AG04450 (cell line): ENCODE measurements at regions not wholly inside any gene's neighbourhood (a gene's known extent, or its start where the extent isn't known, plus 50 kb on each side); places are given as distances from the start of the nearest gene placed in this dataset.

ENCODE experiments used
- CTCF ChIA-PET: fragments of 300-600, 350-600 bp; formaldehyde crosslinking; extraction: SDS; loops from one replicate; lab custom pipeline; 2022; ENCODE audit warnings: antibody characterized with exemption, inconsistent platforms; lab: Charles Lee
- POLR2A ChIA-PET: fragments of 350-600 bp; formaldehyde crosslinking; extraction: SDS; loops from one replicate; lab custom pipeline; 2021; ENCODE audit warnings: antibody characterized with exemption, inconsistent platforms; lab: Yijun Ruan, JAX
- DNase-seq: peaks from one replicate; pipeline ENCODE4 v3.0.0-alpha.2; 2011; ENCODE audit warnings: low read depth, low spot score
- H3K27ac ChIP-seq: one replicate; pipeline ENCODE4 v1.5.1; 2012; ENCODE audit warnings: low read depth, low read length, control low read depth
- H3K27me3 ChIP-seq: one replicate; pipeline ENCODE4 v1.6.0; 2012; ENCODE audit warnings: low read length; ENCODE audit not compliant: control insufficient read depth, insufficient read depth
- H3K4me3 ChIP-seq: 2 replicates; pipeline ENCODE4 v1.5.1; 2011; ENCODE audit warnings: mild to moderate bottlenecking, low read depth, low read length, control low read depth
- H3K9me3 ChIP-seq: 2 replicates; pipeline ENCODE4 v1.5.1; 2012; ENCODE audit warnings: low read length; ENCODE audit not compliant: control insufficient read depth, insufficient read depth
- CTCF ChIP-seq: IDR thresholded peaks from 2 replicates; pipeline ENCODE4 v1.5.1; 2011; ENCODE audit warnings: low read depth, low read length, control low read depth, inconsistent platforms

- Histone ChIP-seq H3K27me3 (no peaks in the 10 kb centered on the region), H3K4me3 (no peak overlapping the region), H3K9me3 (no peaks in the 10 kb centered on the region), H3K27ac (no peak overlapping the region)
- CTCF ChIA-PET = no interaction called here
- POLR2A ChIA-PET = no interaction called here
- no peak for DNase-seq
- TF ChIP-seq CTCF = no peak
These were observed 60.6 kb upstream of the SYK start for GRCh38 chr9:90741036-90741435.

GRCh38 chr9:90737742-90738141, 63.9 kb upstream of the SYK start:
- Histone ChIP-seq H3K27me3 (no peaks in the 10 kb centered on the region), H3K27ac (no peak overlapping the region), H3K4me3 (no peak overlapping the region), H3K9me3 (no peaks in the 10 kb centered on the region)
- DNase-seq = no peak
- ChIA-PET POLR2A (no interaction called here), CTCF (no interaction called here)
- TF ChIP-seq CTCF = no peak

- Histone ChIP-seq H3K27me3 (no peaks in the 10 kb centered on the region), H3K4me3 (no peak overlapping the region), H3K9me3 (no peaks in the 10 kb centered on the region), H3K27ac (no peak overlapping the region)
- CTCF ChIA-PET = no interaction called here
- no peak for TF ChIP-seq CTCF
- POLR2A ChIA-PET = no interaction called here
- no peak for DNase-seq
These were observed 65.7 kb upstream of the SYK start for GRCh38 chr9:90735952-90736351.

- no peak overlapping the region for H3K4me3 ChIP-seq
- POLR2A ChIA-PET = no interaction called here
- no peak overlapping the region for H3K27ac ChIP-seq
- DNase-seq = no peak
- no peak for TF ChIP-seq CTCF
- H3K27me3 ChIP-seq = no peaks in the 10 kb centered on the region
- CTCF ChIA-PET = interaction anchor here (0.7 kb wide), 1 partner anchor 442 kb away, joined by 3 read pairs; no protein-coding TSS in a partner anchor
- H3K9me3 ChIP-seq = no peaks in the 10 kb centered on the region; the same call in 1 of the 2 replicates
These were observed 67.0 kb upstream of the SYK start for GRCh38 chr9:90734631-90735030.

- Histone ChIP-seq H3K27ac (no peak overlapping the region), H3K4me3 (no peak overlapping the region), H3K27me3 (no peaks in the 10 kb centered on the region), H3K9me3 (no peaks in the 10 kb centered on the region; the same call in 1 of the 2 replicates)
- no peak for DNase-seq
- ChIA-PET CTCF (interaction anchor here (0.6 kb wide), 1 partner anchor 98 kb away, joined by 3 read pairs; no protein-coding TSS in a partner anchor), POLR2A (no interaction called here)
- TF ChIP-seq CTCF = no peak
These were observed 72.3 kb upstream of the SYK start for GRCh38 chr9:90729351-90729750.
